ENCODE measurements at regions not wholly inside any gene's neighbourhood (a gene's known extent, or its start where the extent isn't known, plus 50 kb on each side); places are given as distances from the start of the nearest gene placed in this dataset.
"Not testable (repeated sequence)": the region's sequence is repeated elsewhere in the genome, so short reads cannot be mapped to it uniquely, and the experiment has no call there.

- Histone ChIP-seq H3K9me3 (ENCODE audit: control insufficient read depth, low read length) (no peaks in the 10 kb centered on the region), H3K27ac (ENCODE audit: insufficient read depth, low read depth, low read length, poor library complexity, severe bottlenecking) (no peak overlapping the region), H3K4me3 (ENCODE audit: insufficient read depth, low read depth, low read length) (no peak overlapping the region), H3K4me1 (ENCODE audit: control insufficient read depth, insufficient read depth, low read length) (no peaks in the 10 kb centered on the region), H3K27me3 (ENCODE audit: control insufficient read depth, insufficient read depth, low read length, poor library complexity, severe bottlenecking) (no peaks in the 10 kb centered on the region), H3K36me3 (ENCODE audit: control insufficient read depth, insufficient read depth, low read length) (no peaks in the 10 kb centered on the region)
- WGBS, 2 experiments, result 91 to 92% methylated on average over 5 of the region's 5 CpGs
These were observed 120.8 kb upstream of the PZP start for GRCh38 chr12:9329019-9329418.

GRCh38 chr12:9328065-9328464, 119.9 kb upstream of the PZP start:
- Histone ChIP-seq H3K4me3 (ENCODE audit: insufficient read depth, low read depth, low read length) (no peak overlapping the region), H3K36me3 (ENCODE audit: control insufficient read depth, insufficient read depth, low read length) (no peaks in the 10 kb centered on the region), H3K9me3 (ENCODE audit: control insufficient read depth, low read length) (no peaks in the 10 kb centered on the region), H3K4me1 (ENCODE audit: control insufficient read depth, insufficient read depth, low read length) (no peaks in the 10 kb centered on the region), H3K27me3 (ENCODE audit: control insufficient read depth, insufficient read depth, low read length, poor library complexity, severe bottlenecking) (no peaks in the 10 kb centered on the region), H3K27ac (ENCODE audit: insufficient read depth, low read depth, low read length, poor library complexity, severe bottlenecking) (no peak overlapping the region)
- WGBS, 2 experiments, result no CpG with 5 or more reads among the region's 2 CpGs

GRCh38 chr12:9327320-9327719, 119.1 kb upstream of the PZP start:
- no peaks in the 10 kb centered on the region for H3K36me3 ChIP-seq (ENCODE audit: control insufficient read depth, insufficient read depth, low read length)
- 91 to 96% methylated on average over 5 of the region's 5 CpGs for WGBS, 2 experiments
- no peak overlapping the region for H3K27ac ChIP-seq (ENCODE audit: insufficient read depth, low read depth, low read length, poor library complexity, severe bottlenecking)
- no peaks in the 10 kb centered on the region for H3K27me3 ChIP-seq (ENCODE audit: control insufficient read depth, insufficient read depth, low read length, poor library complexity, severe bottlenecking)
- H3K4me1 ChIP-seq (ENCODE audit: control insufficient read depth, insufficient read depth, low read length), result no peaks in the 10 kb centered on the region
- no peak overlapping the region for H3K4me3 ChIP-seq (ENCODE audit: insufficient read depth, low read depth, low read length)
- H3K9me3 ChIP-seq (ENCODE audit: control insufficient read depth, low read length), result no peaks in the 10 kb centered on the region

GRCh38 chr12:9326849-9327248, 118.7 kb upstream of the PZP start:
- not testable (repeated sequence) for H3K36me3 ChIP-seq (ENCODE audit: control insufficient read depth, insufficient read depth, low read length); H3K27me3 ChIP-seq (ENCODE audit: control insufficient read depth, insufficient read depth, low read length, poor library complexity, severe bottlenecking); H3K27ac ChIP-seq (ENCODE audit: insufficient read depth, low read depth, low read length, poor library complexity, severe bottlenecking); H3K4me3 ChIP-seq (ENCODE audit: insufficient read depth, low read depth, low read length); H3K4me1 ChIP-seq (ENCODE audit: control insufficient read depth, insufficient read depth, low read length); H3K9me3 ChIP-seq (ENCODE audit: control insufficient read depth, low read length)
- 96% methylated on average over 14 of the region's 14 CpGs for WGBS, 2 experiments

- 86 to 89% methylated on average over 12 of the region's 12 CpGs for WGBS, 2 experiments
- H3K27me3 ChIP-seq (ENCODE audit: control insufficient read depth, insufficient read depth, low read length, poor library complexity, severe bottlenecking), result no peaks in the 10 kb centered on the region
- no peaks in the 10 kb centered on the region for H3K36me3 ChIP-seq (ENCODE audit: control insufficient read depth, insufficient read depth, low read length)
- H3K4me1 ChIP-seq (ENCODE audit: control insufficient read depth, insufficient read depth, low read length), result no peaks in the 10 kb centered on the region
- H3K4me3 ChIP-seq (ENCODE audit: insufficient read depth, low read depth, low read length), result no peak overlapping the region
- H3K9me3 ChIP-seq (ENCODE audit: control insufficient read depth, low read length), result no peaks in the 10 kb centered on the region
- H3K27ac ChIP-seq (ENCODE audit: insufficient read depth, low read depth, low read length, poor library complexity, severe bottlenecking), result no peak overlapping the region
These were observed 117.9 kb upstream of the PZP start for GRCh38 chr12:9326085-9326484.

- Histone ChIP-seq H3K9me3 (ENCODE audit: control insufficient read depth, low read length) (no peaks in the 10 kb centered on the region), H3K4me3 (ENCODE audit: insufficient read depth, low read depth, low read length) (no peak overlapping the region), H3K36me3 (ENCODE audit: control insufficient read depth, insufficient read depth, low read length) (no peaks in the 10 kb centered on the region), H3K4me1 (ENCODE audit: control insufficient read depth, insufficient read depth, low read length) (no peaks in the 10 kb centered on the region), H3K27me3 (ENCODE audit: control insufficient read depth, insufficient read depth, low read length, poor library complexity, severe bottlenecking) (no peaks in the 10 kb centered on the region), H3K27ac (ENCODE audit: insufficient read depth, low read depth, low read length, poor library complexity, severe bottlenecking) (no peak overlapping the region)
- WGBS, 2 experiments, result 94 to 95% methylated on average over 10 of the region's 10 CpGs
These were observed 117.3 kb upstream of the PZP start for GRCh38 chr12:9325471-9325870.

- no peaks in the 10 kb centered on the region for H3K9me3 ChIP-seq (ENCODE audit: control insufficient read depth, low read length)
- 81 to 88% methylated on average over 6 of the region's 6 CpGs for WGBS, 2 experiments
- no peaks in the 10 kb centered on the region for H3K36me3 ChIP-seq (ENCODE audit: control insufficient read depth, insufficient read depth, low read length)
- H3K4me3 ChIP-seq (ENCODE audit: insufficient read depth, low read depth, low read length), result no peak overlapping the region
- no peaks in the 10 kb centered on the region for H3K27me3 ChIP-seq (ENCODE audit: control insufficient read depth, insufficient read depth, low read length, poor library complexity, severe bottlenecking)
- no peaks in the 10 kb centered on the region for H3K4me1 ChIP-seq (ENCODE audit: control insufficient read depth, insufficient read depth, low read length)
- no peak overlapping the region for H3K27ac ChIP-seq (ENCODE audit: insufficient read depth, low read depth, low read length, poor library complexity, severe bottlenecking)
These were observed 116.6 kb upstream of the PZP start for GRCh38 chr12:9324782-9325181.

- no peaks in the 10 kb centered on the region for H3K4me1 ChIP-seq (ENCODE audit: control insufficient read depth, insufficient read depth, low read length)
- H3K27me3 ChIP-seq (ENCODE audit: control insufficient read depth, insufficient read depth, low read length, poor library complexity, severe bottlenecking), result no peaks in the 10 kb centered on the region
- no peak overlapping the region for H3K27ac ChIP-seq (ENCODE audit: insufficient read depth, low read depth, low read length, poor library complexity, severe bottlenecking)
- H3K4me3 ChIP-seq (ENCODE audit: insufficient read depth, low read depth, low read length), result no peak overlapping the region
- H3K36me3 ChIP-seq (ENCODE audit: control insufficient read depth, insufficient read depth, low read length), result no peaks in the 10 kb centered on the region
- no peaks in the 10 kb centered on the region for H3K9me3 ChIP-seq (ENCODE audit: control insufficient read depth, low read length)
- WGBS, 2 experiments, result 82 to 85% methylated on average over 5 of the region's 5 CpGs
These were observed 115.0 kb upstream of the PZP start for GRCh38 chr12:9323144-9323681.

- Histone ChIP-seq H3K27ac (ENCODE audit: insufficient read depth, low read depth, low read length, poor library complexity, severe bottlenecking) (no peak overlapping the region), H3K27me3 (ENCODE audit: control insufficient read depth, insufficient read depth, low read length, poor library complexity, severe bottlenecking) (no peaks in the 10 kb centered on the region), H3K36me3 (ENCODE audit: control insufficient read depth, insufficient read depth, low read length) (no peaks in the 10 kb centered on the region), H3K9me3 (ENCODE audit: control insufficient read depth, low read length) (no peaks in the 10 kb centered on the region), H3K4me3 (ENCODE audit: insufficient read depth, low read depth, low read length) (no peak overlapping the region), H3K4me1 (ENCODE audit: control insufficient read depth, insufficient read depth, low read length) (no peaks in the 10 kb centered on the region)
- 81 to 85% methylated on average over 3 of the region's 3 CpGs for WGBS, 2 experiments
These were observed 111.6 kb upstream of the PZP start for GRCh38 chr12:9319842-9320173.

GRCh38 chr12:9319044-9319841, 111.0 kb upstream of the PZP start:
- H3K9me3 ChIP-seq (ENCODE audit: control insufficient read depth, low read length), result no peaks in the 10 kb centered on the region
- no peak overlapping the region for H3K4me3 ChIP-seq (ENCODE audit: insufficient read depth, low read depth, low read length)
- H3K36me3 ChIP-seq (ENCODE audit: control insufficient read depth, insufficient read depth, low read length), result no peaks in the 10 kb centered on the region
- 69 to 71% methylated on average over 8 of the region's 8 CpGs for WGBS, 2 experiments
- no peaks in the 10 kb centered on the region for H3K27me3 ChIP-seq (ENCODE audit: control insufficient read depth, insufficient read depth, low read length, poor library complexity, severe bottlenecking)
- no peaks in the 10 kb centered on the region for H3K4me1 ChIP-seq (ENCODE audit: control insufficient read depth, insufficient read depth, low read length)
- H3K27ac ChIP-seq (ENCODE audit: insufficient read depth, low read depth, low read length, poor library complexity, severe bottlenecking), result no peak overlapping the region

Measured in ectodermal cell (in vitro differentiated cells).